H9 (cell line): ENCODE measurements at regions not wholly inside any gene's neighbourhood (a gene's known extent, or its start where the extent isn't known, plus 50 kb on each side); places are given as distances from the start of the nearest gene placed in this dataset.

ENCODE experiments used
- DNase-seq: peaks from one replicate; pipeline ENCODE4 v3.0.0-alpha.2; 2017
- H2AFZ ChIP-seq: one replicate; pipeline ENCODE4 v1.6.1; 2013; ENCODE audit warnings: mild to moderate bottlenecking, low read length, control low read depth, moderate library complexity
- H2AK5ac ChIP-seq: 2 replicates; pipeline ENCODE4 v1.6.1; 2013; ENCODE audit warnings: low read length, control low read depth, mixed read lengths; ENCODE audit not compliant: insufficient read length
- H2BK120ac ChIP-seq: one replicate; pipeline ENCODE4 v1.6.1; 2013; ENCODE audit warnings: low read depth, mild to moderate bottlenecking, low read length, control low read depth, inconsistent platforms; ENCODE audit not compliant: poor library complexity, severe bottlenecking
- H2BK12ac ChIP-seq: 2 replicates; pipeline ENCODE4 v1.6.1; 2013; ENCODE audit warnings: low read length, control low read depth, mixed read lengths, low read depth; ENCODE audit not compliant: insufficient read length
- H2BK15ac ChIP-seq: 2 replicates; pipeline ENCODE4 v1.6.1; 2013; ENCODE audit warnings: low read depth, low read length, control low read depth
- H2BK20ac ChIP-seq: one replicate; pipeline ENCODE4 v1.6.1; 2013; ENCODE audit warnings: low read depth, mild to moderate bottlenecking, low read length, control low read depth, inconsistent platforms; ENCODE audit not compliant: poor library complexity, severe bottlenecking
- H2BK5ac ChIP-seq: 2 replicates; pipeline ENCODE4 v1.6.1; 2013; ENCODE audit warnings: low read length, control low read depth, mixed read lengths; ENCODE audit not compliant: insufficient read length
- H3K14ac ChIP-seq: 2 replicates; pipeline ENCODE4 v1.6.1; 2013; ENCODE audit warnings: low read length, control low read depth; ENCODE audit not compliant: insufficient read depth
- H3K18ac ChIP-seq: 2 replicates; pipeline ENCODE4 v1.6.1; 2013; ENCODE audit warnings: low read depth, mild to moderate bottlenecking, mixed read lengths, low read length, control low read depth; ENCODE audit not compliant: insufficient read length
- H3K23ac ChIP-seq: 2 replicates; pipeline ENCODE4 v1.6.1; 2013; ENCODE audit warnings: low read length, control low read depth, mixed read lengths, low read depth; ENCODE audit not compliant: insufficient read length
- H3K23me2 ChIP-seq: 2 replicates; pipeline ENCODE4 v1.6.1; 2013; ENCODE audit warnings: low read depth, mild to moderate bottlenecking, mixed read lengths, low read length, control low read depth; ENCODE audit not compliant: insufficient read length, poor library complexity, severe bottlenecking
- H3K27ac ChIP-seq: 2 replicates; pipeline ENCODE4 v1.5.1; 2013; ENCODE audit warnings: low read length, control low read depth, mixed read lengths, low read depth; ENCODE audit not compliant: insufficient read length
- H3K27me3 ChIP-seq: 2 replicates; pipeline ENCODE4 v1.6.1; 2013; ENCODE audit warnings: low read length, control low read depth, inconsistent platforms; ENCODE audit not compliant: insufficient read depth
- H3K4ac ChIP-seq: 2 replicates; pipeline ENCODE4 v1.6.1; 2013; ENCODE audit warnings: low read depth, mild to moderate bottlenecking, control low read depth, inconsistent platforms, low read length, moderate library complexity
- H3K4me1 ChIP-seq: 2 replicates; pipeline ENCODE4 v1.6.1; 2013; ENCODE audit warnings: low read length, control low read depth, inconsistent platforms; ENCODE audit not compliant: insufficient read depth
- H3K4me2 ChIP-seq: 2 replicates; pipeline ENCODE4 v1.6.1; 2013; ENCODE audit warnings: low read length, control low read depth, mixed read lengths; ENCODE audit not compliant: insufficient read length, insufficient read depth
- H3K56ac ChIP-seq: 2 replicates; pipeline ENCODE4 v1.6.1; 2013; ENCODE audit warnings: low read depth, mild to moderate bottlenecking, mixed read lengths, low read length, control low read depth; ENCODE audit not compliant: insufficient read length
- H3K79me1 ChIP-seq: 2 replicates; pipeline ENCODE4 v1.6.1; 2013; ENCODE audit warnings: low read depth, mild to moderate bottlenecking, moderate library complexity, low read length, control low read depth, inconsistent platforms; ENCODE audit not compliant: insufficient read depth, poor library complexity, severe bottlenecking
- H3K79me2 ChIP-seq: 2 replicates; pipeline ENCODE4 v1.6.1; 2013; ENCODE audit warnings: low read length, control low read depth, inconsistent platforms; ENCODE audit not compliant: insufficient read depth
- H3K9ac ChIP-seq: 2 replicates; pipeline ENCODE4 v1.6.1; 2013; ENCODE audit warnings: low read length, control low read depth, mixed read lengths; ENCODE audit not compliant: insufficient read length; ENCODE audit errors: extremely low read depth
- H3K9me3 ChIP-seq: one replicate; pipeline ENCODE4 v1.6.1; 2013; ENCODE audit warnings: low read depth, low read length, inconsistent platforms; ENCODE audit not compliant: control insufficient read depth
- H3T11ph ChIP-seq: one replicate; pipeline ENCODE4 v1.6.1; 2013; ENCODE audit warnings: mild to moderate bottlenecking, low read length, control low read depth, inconsistent platforms
- H4K20me1 ChIP-seq: one replicate; pipeline ENCODE4 v1.6.1; 2013; ENCODE audit not compliant: control insufficient read depth, insufficient read length, insufficient read depth
- H4K5ac ChIP-seq: 2 replicates; pipeline ENCODE4 v1.6.1; 2013; ENCODE audit warnings: low read depth, mild to moderate bottlenecking, mixed read lengths, low read length, control low read depth; ENCODE audit not compliant: insufficient read length
- H4K8ac ChIP-seq: replicated peaks from 2 replicates; pipeline ENCODE4 v1.6.1; 2013; ENCODE audit warnings: low read length, control low read depth, mixed read lengths, low read depth; ENCODE audit not compliant: insufficient read length
- H4K91ac ChIP-seq: 2 replicates; pipeline ENCODE4 v1.6.1; 2013; ENCODE audit warnings: low read depth, mild to moderate bottlenecking, moderate library complexity, mixed read lengths, low read length, control low read depth; ENCODE audit not compliant: insufficient read length
- H3K27ac Mint-ChIP-seq, 3 experiments: 2 replicates in 2 of 3; 3 replicates in 1 of 3; pipeline ENCODE4 v1.8.0; 2020 to 2021; ENCODE audit warnings: mixed read lengths in 3 of 3, mild to moderate bottlenecking in 1 of 3, moderate library complexity in 1 of 3
- H3K27me3 Mint-ChIP-seq: 2 replicates; pipeline ENCODE4 v1.8.0; 2021; ENCODE audit warnings: low read depth, mild to moderate bottlenecking, moderate library complexity, mixed read lengths
- H3K36me3 Mint-ChIP-seq, 3 experiments: 2 replicates in 2 of 3; 3 replicates in 1 of 3; pipeline ENCODE4 v1.8.0; 2020 to 2021; ENCODE audit warnings: low read depth in 3 of 3, mixed read lengths in 3 of 3; ENCODE audit not compliant: insufficient read depth in 1 of 3
- H3K4me1 Mint-ChIP-seq, 2 experiments: 2 replicates each; pipeline ENCODE4 v1.8.0; 2020; ENCODE audit warnings: mixed read lengths in 2 of 2
- H3K4me3 Mint-ChIP-seq, 2 experiments: 2 replicates in 1 of 2; 3 replicates in 1 of 2; pipeline ENCODE4 v1.8.0; 2020 to 2021; ENCODE audit warnings: mild to moderate bottlenecking in 2 of 2, mixed read lengths in 2 of 2, moderate library complexity in 1 of 2
- H3K9me3 Mint-ChIP-seq, 2 experiments: 2 replicates in 1 of 2; 3 replicates in 1 of 2; pipeline ENCODE4 v1.8.0; 2020; ENCODE audit warnings: mild to moderate bottlenecking in 2 of 2, mixed read lengths in 2 of 2, moderate library complexity in 1 of 2
- WGBS: extraction: QIAGEN DNeasy Blood & Tissue Kit; methylation state at CpG from one replicate; pipeline ENCODE4 v1.1.7; 2013; ENCODE audit warnings: missing lambda C conversion rate, low lambda C conversion rate, mixed read lengths; ENCODE audit not compliant: insufficient read length; ENCODE audit errors: extremely low coverage; 5-methylcytosine and 5-hydroxymethylcytosine counted together
- TF ChIP-seq, protein P1 (sequence below): fragments of 200-600 bp; sonication (generic); conservative IDR thresholded peaks from 3 replicates; pipeline ENCODE4 v1.8.0; 2021; ENCODE audit warnings: antibody characterized with exemption, mild to moderate bottlenecking

DNA sequence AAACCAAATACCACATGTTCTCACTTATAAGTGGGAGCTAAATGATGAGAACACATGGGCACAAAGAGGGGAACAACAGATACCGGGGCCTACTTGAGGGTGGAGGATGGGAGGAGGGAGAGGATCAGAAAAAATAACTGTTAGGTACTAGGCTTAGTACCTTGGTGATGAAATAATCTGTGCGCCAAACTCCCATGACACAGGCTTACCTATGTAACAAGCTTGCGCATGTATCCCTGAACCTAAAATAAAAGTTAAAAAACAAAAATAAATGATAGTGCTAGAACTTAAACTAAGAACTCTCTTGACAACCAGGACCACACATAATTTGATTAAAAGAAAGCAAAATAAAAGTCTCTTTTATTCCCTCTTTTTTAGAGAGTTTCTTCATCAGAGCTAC lies 150.6 kb downstream of the CHIC2 start:
- Histone ChIP-seq H3K27ac (no peak overlapping the region), H3K56ac (no peak overlapping the region), H3K14ac (no peak overlapping the region), H3K4me1 (no peaks in the 10 kb centered on the region), H2BK5ac (no peak overlapping the region), H4K20me1 (no peaks in the 10 kb centered on the region), H2AFZ (no peak overlapping the region), H2BK15ac (no peak overlapping the region), H4K91ac (no peak overlapping the region), H3T11ph (no peak overlapping the region), H3K9me3 (no peaks in the 10 kb centered on the region), H3K18ac (no peak overlapping the region), H3K4ac (no peak overlapping the region), H3K79me2 (no peaks in the 10 kb centered on the region), H3K4me2 (no peak overlapping the region), H3K23me2 (no peaks in the 10 kb centered on the region), H2BK20ac (no peak overlapping the region), H3K79me1 (no peaks in the 10 kb centered on the region), H2BK12ac (no peak overlapping the region), H2BK120ac (no peak overlapping the region), H2AK5ac (no peak overlapping the region), H4K5ac (no peak overlapping the region), H3K9ac (no peak overlapping the region), H4K8ac (no peak overlapping the region), H3K23ac (no peak overlapping the region), H3K27me3 (no peaks in the 10 kb centered on the region)
- H3K27me3 Mint-ChIP-seq, result peaks cover 21% of the 10 kb centered on the region
- H3K27ac Mint-ChIP-seq, result no peak overlapping the region
- H3K9me3 Mint-ChIP-seq, result no peaks in the 10 kb centered on the region
- no CpG with 5 or more reads among the region's 3 CpGs for WGBS
- TF ChIP-seq, protein P1, sequence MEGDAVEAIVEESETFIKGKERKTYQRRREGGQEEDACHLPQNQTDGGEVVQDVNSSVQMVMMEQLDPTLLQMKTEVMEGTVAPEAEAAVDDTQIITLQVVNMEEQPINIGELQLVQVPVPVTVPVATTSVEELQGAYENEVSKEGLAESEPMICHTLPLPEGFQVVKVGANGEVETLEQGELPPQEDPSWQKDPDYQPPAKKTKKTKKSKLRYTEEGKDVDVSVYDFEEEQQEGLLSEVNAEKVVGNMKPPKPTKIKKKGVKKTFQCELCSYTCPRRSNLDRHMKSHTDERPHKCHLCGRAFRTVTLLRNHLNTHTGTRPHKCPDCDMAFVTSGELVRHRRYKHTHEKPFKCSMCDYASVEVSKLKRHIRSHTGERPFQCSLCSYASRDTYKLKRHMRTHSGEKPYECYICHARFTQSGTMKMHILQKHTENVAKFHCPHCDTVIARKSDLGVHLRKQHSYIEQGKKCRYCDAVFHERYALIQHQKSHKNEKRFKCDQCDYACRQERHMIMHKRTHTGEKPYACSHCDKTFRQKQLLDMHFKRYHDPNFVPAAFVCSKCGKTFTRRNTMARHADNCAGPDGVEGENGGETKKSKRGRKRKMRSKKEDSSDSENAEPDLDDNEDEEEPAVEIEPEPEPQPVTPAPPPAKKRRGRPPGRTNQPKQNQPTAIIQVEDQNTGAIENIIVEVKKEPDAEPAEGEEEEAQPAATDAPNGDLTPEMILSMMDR, result no peak
- no peak overlapping the region; a peak in 1 of 5 replicates for H3K4me3 Mint-ChIP-seq
- H3K4me1 Mint-ChIP-seq, result peaks cover 2% of the 10 kb centered on the region in 2 experiments; a peak in 1 of 4 replicates
- no peaks in the 10 kb centered on the region for H3K36me3 Mint-ChIP-seq
- DNase-seq, result no peak
